NCI-H2171 (cell line): ENCODE measurements at regions not wholly inside any gene's neighbourhood (a gene's known extent, or its start where the extent isn't known, plus 50 kb on each side); places are given as distances from the start of the nearest gene placed in this dataset.

Experiments used
- DNase-seq: peaks from one replicate; lab custom pipeline; 2025; lab: John Stamatoyannopoulos, UW

DNA sequence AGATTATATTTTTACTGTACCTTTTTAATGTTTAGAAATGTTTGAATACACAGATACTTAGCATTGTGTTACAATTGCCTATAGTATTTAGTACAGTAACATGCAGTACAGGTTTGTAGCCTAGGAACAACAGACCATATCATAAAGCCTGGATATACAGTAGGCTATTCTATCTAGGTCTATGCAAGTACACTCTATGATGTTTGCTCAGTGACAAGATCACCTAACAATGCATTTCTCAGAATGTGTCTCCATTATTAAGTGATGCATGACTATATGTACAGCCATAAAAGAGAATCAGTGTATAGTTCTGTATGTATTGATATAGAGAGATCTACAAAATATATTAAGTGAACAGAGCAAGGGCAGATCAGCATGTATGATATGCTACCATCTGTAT is 616.4 kb downstream of the XIRP2 start:
- no peak for DNase-seq

DNA sequence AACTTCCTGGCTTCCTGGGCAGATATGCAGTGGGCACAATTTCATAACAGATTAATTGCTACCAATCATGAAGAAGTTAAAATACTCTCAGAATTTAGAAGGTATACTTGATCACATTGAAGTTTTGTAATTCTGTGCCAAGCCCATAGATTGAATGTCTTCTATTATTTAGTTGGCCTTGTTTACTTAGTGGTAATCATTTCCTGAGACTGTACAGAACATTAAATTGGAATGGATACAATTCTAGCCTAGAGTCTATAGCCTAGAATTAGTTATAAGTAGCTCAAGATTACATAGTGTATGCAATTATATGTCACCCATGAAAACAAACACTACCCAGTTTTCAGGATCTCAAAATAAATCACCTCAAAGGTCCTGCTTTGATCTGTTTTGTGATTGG is 615.8 kb downstream of the XIRP2 start:
- DNase-seq, result no peak

DNA sequence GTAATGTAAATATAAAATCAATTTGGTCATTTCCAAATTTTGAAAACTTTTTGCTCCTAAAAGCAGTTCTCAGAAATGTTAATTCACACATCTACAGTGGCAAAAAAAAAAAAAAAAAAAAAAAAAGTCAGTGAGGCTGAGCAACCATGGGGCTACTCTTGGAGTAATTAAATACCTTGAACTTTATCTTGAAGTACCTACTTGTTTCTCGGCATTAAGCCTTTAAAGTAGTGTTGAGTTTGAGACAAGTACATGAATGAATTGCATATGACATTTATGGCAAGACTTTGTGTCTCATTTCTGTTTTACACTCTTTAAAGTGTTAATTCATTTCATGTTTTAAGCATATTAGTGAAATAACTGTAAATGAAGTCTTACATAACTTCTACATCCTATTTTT is 613.3 kb downstream of the XIRP2 start:
- no peak for DNase-seq

DNA sequence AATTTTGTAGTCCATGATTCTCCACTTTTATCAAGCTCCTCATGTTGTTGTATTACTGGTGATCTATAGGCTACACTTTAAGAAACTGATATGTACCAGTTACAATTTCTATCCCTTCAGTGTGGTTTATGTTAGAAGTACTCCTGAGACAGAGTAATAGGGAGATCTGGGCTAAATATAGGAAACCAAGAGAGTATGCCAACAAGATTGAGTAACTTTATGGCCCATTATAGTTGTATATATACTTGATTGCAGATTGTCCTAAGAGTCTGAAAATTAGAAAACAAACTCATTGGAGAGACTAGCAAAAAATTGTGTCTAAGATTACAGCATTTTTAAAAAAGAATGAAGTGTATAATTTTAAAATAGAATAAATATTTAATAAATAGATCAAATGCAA is 605.6 kb downstream of the XIRP2 start:
- no peak for DNase-seq

DNA sequence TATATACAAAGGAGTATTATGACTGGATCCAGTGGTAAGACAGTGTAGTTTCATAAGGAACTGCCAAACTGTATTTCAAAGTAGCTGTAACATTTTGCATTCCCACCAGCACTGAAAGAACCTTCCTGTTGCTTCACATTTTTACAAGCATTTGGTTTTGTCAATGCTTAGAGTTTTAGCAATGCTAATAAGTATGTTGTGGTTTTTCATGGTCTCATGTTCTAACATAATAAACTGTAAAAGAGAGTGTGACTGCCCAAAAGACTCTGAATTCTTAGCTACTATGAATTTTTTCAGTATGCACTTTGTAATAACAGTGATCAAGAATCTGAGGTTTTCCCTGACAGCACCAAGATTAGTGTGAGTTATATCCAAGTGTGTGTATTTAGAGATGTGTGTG is 604.2 kb downstream of the XIRP2 start:
- DNase-seq, result no peak

DNA sequence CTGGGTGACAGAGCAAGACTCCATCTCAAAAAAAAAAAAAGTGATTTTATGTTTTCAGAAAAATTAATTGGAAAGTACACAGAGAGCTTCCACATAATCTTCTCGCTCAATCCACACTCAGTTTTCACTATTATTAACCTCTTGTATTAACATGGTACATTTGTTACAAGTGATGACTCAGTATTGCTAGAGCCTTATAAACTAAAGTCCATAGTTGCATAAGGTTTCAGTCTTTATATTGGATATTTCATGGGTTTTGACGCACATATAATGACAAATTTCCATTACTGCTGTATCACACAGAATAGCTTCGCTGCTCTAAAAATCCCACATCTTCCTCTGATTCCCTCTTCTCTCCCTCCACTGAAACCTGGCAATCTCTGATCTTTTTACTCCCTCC is 603.5 kb downstream of the XIRP2 start:
- DNase-seq, result no peak

DNA sequence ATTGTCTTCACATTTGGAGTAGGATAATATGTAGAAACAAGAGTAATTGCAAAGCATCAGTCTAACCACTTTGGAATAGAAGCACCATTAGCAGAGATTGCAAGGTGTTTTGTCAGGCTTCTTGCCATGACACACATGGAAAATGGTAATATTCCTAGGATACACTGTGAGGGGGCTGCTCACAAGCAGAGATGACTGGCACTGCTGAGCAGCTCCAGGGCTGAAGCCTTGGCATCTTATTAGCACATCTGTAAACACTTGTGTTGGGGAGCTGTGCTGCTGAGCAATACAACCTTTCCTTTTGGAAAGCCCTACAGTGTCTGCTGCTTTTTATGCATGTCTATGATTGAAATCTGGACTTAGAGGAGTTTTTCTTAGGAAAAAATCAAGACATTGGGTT is 602.2 kb downstream of the XIRP2 start:
- no peak for DNase-seq

DNA sequence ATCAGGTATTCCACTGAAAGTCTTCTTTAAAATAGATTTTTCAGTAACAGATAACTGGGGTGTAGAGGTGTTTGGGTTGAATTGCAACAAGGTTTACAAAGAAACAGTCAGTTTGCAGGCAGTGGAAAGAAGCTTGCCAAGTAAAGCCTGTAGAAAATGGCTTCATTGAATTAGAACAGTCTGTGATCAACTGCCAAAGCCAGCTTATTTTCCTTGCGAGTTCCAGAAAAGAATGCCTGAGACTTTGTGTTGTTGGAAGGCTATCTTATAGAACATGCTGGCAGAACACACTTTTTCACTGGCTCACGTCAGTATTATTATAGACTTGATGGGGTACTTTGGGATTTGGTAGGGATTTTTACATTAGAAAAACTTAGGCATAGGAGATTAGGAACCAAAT is 601.0 kb downstream of the XIRP2 start:
- no peak for DNase-seq

DNA sequence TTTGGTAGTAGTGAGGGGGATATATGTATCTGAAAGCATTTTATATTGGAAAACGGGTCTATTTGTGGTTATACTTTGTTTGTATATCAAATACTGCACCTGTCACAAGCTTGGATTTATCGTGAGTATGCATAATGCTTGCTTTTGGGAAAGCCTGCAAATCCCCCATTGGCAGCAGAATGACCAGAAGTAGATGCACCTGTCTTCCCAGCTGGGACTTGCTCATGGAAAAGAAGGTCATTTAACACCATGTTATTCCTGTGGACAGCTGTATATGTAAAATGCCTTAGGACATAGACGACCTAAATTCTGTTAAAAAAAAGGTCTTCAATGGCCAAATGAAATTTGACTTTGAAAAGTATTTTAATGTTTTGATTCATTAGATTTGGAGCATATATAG is 599.4 kb downstream of the XIRP2 start:
- DNase-seq, result no peak

DNA sequence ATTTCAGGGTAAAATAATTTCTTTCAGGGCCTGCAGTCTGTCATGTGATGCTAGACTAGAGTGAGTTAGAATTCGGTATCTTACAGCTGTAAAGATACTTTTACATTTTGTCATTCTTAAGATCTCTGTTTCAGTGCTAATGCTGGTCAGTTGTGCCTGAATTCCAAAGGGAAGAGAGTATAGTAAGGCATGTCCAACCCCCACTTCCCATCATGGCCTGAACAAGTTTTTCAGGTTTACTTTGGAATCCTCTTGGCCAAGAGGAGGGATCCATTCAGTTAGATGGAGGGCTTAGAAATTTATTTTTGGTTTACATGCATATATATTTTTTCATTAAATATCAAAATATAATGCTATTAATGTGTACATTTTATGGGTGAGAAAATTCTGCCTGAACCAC is 596.6 kb downstream of the XIRP2 start:
- DNase-seq, result no peak

DNA sequence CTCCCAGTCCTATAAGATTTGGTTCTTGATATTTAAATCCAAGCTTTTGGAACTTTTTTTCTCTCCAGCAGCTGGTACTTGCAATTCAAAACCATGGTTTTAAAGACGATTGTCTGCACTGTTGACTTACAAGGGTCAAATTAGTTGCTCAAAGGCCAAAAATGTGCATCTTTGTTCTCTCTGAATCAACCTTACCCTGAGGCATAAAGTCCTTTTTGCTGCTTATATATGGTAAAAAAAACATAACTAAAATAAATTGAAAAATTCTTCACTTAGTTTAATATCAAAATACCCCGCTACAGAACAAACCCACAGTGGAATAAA is 592.7 kb downstream of the XIRP2 start:
- no peak for DNase-seq

DNA sequence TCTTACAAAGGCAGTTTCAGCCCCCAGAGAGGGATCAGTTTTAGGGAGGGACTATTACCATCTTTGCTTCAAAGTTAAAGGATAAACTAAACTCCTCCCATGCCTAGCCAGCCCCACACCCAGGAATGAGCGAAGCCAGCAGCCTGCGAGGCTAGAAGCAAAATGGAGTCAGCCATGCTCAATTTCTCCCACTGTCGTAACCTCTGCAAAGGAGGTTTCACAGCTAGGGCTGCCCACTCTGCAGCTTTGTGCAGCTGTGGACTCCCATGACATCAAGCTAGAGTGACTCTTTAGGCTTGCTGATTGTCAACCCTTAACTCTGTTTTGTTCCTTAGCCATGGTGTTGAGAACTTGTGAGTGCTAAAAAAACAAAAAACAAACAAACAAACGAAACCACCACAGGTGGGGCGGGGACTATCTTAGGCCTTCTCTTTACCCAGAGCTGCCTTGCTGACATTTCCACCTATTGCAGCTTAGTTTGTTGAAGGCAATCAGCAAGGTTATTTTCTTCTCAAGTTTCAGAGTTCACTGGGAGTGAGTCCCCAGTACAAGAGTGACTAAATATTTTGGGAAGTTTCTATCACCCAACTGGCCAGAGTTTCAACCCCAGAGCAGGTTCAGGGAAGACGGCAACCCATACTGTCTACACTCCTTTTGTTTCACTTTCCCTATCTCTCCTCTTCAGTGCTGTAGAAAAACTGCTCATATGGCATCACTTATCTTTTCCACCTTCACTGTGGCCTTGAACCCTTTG is 592.1 kb downstream of the XIRP2 start:
- no peak for DNase-seq

DNA sequence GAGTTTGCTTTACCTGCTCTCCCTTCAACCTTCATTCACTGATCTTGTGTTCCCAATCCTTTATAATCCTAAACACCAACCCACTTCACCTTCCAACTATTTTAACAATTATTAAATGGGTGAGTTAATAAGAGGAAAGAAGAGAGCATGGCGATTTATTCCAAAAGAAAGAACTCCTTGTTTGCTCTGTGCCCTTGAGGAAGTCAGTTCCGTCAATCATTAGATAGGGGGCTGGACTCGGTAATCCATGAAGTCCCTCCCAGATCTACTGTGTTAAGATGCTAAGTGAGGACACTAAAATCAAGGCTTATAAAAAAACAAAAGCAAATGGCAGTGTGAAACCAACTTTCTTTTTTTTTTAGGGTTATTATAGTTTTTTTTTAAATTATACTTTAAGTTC is 589.9 kb downstream of the XIRP2 start:
- DNase-seq, result no peak

DNA sequence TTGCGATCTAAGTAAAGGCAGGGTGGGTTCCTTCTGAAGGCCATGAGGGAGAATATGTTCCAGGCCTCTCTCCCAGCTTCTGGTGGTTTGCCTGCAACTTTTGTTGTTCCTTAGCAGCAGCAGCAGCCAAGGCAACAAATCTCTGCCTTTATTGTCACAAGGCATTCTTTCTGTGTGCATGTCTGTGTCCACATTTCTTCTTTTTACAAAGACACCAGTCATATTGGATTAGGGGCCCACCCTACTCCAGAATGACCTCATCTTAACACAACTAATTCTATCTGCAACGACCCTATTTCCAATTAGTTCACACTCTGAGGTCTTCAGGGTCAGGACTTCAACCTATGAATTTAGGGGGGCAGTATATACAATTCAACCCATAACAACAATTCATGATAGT is 587.5 kb downstream of the XIRP2 start:
- DNase-seq, result no peak

DNA sequence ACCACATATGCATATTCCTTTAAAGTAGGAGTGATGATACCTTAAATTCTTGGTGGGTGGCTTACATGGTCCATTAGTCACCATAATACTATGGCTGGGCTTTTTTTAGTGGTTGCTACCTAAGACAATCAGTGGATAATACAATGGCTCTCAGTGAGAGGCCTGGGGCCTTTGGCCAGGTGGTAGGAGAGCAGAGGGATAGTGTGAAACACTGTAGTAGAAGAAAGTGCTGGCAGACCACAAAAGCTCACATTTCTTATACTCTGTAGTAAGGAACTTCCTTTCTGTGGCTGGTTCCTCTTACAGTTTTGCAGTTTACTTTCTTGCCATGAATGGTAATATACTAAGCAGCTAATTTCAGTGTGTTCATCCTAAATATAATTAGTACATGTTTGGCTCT is 583.5 kb downstream of the XIRP2 start:
- no peak for DNase-seq

DNA sequence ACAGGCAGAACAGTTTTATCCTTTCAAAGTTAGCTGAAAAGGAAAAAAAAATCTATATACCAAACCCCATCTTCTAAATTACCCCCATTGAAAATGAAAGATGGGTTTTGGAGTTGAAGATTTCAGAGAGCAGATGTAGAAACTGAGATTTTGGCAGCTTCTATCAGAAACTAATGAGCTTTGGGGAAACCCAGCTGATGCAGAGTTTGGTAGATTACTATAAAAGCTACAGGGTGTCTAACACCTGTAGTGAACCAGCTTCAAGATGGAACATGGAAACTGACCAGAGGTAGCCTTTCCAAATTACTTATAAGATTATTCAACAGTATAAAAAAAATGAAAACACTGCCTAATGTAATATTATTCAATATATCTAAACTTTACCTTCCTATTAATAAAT is 583.1 kb downstream of the XIRP2 start:
- no peak for DNase-seq

DNA sequence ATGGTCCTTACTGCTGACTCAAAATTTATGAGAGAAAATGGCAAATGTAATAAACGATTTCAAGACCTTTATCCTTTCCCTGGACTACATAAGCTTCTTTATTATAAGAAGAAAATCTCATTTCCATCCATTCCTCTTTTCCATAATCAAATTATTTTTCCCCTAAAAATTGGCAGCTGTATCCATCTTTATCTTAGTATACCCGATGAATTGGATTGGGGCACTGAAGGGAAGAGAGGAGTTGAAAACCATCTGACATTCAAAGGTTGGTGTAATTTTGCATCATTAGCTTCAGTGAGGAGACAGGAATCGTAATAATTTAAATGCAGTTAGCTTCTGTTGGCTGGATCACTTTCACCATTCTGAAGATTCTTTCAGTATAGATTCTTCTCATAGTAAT is 574.1 kb downstream of the XIRP2 start:
- DNase-seq, result no peak

DNA sequence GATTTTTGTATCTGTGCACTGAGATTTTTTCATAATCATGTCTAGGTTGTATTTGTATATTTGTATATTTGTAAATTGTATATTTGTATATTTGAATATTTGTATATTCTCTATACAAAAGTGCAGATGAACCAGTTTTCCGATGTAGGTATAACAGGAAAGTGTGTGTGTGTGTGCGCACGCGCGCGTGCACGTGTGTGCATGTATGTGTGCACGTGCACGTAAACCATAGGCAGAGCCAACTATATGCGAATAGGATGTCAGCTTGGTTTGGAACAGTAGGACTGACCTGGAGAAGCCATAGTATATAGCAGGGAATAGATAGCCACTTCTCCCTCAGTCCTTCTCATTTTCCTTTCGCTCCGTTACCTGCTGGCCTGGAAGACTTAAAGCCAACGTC is 565.8 kb downstream of the XIRP2 start:
- no peak for DNase-seq

DNA sequence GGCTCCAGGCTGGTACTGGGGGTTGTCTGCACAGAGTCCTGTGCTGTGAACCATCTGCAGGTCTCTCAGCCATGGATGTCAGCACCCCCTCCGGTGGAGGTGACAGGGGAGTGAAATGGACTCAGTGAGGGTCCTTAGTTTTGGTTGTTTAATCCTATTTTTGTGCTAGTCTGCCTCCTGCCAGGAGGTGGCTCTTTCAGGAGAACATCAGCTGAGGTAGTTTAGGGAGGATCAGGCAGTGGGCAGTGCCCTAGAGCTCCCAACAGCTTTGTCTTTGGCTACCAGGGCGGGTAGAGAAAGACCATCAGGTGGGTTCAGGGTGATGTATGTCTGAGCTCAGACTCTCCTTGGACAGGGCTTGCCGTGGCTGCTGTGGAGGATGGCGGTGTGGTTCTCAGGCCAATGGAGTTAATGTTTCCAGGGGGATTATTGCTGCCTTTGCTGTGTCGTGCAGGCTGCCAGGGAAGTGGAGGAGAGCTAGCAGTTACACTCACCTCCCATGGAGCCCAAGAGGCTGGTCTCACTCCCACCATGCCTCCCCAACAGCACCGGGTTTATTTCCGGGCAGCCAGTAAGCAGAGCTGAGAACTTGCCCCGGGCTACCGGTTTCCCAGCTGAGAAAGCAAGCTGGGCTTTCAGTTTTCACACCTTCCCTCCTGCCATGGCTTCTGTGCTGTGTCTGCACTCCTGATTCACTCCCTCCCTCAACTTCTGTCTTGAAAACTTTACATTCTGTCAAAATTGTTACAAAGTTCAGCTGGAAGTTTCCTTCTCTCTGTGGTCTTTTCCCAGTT is 563.4 kb downstream of the XIRP2 start:
- DNase-seq, result no peak

DNA sequence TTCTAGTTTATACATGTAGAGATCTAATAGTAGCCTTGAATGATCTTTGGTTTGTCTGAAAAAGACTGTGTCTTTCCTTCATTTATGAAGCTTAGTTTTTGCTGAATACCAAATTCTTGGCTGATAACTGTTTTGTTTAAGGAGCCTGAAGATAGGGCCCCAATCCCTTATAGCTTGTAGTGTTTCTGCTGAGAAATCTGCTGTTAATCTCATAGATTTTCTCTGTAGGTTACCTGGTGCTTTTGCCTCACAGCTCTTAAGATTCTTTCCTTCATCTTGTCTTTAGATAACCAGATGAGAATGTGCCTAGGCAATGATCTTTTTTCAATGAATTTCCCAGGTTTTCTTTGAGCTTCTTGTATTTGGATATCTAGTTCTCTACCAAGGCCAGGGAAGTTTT is 562.1 kb downstream of the XIRP2 start:
- no peak for DNase-seq

DNA sequence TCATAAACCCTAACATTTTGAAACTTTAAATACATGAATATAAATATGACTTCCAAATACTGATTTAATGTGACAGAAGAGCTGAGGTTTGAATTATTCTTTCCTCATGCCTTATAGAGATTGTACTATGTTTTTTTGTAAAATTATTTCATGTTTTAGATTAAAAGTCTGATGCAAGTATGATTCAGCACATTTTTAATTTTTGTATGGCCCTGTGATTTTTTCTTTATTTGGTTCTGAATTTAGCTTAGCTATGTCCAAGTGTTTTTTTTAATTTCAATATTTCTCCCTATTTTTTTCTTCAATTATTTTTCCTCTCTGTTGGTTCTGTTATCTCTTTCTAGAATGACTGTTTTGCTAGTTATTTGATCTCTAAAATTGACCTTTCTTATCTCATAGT is 552.1 kb downstream of the XIRP2 start:
- DNase-seq, result no peak

DNA sequence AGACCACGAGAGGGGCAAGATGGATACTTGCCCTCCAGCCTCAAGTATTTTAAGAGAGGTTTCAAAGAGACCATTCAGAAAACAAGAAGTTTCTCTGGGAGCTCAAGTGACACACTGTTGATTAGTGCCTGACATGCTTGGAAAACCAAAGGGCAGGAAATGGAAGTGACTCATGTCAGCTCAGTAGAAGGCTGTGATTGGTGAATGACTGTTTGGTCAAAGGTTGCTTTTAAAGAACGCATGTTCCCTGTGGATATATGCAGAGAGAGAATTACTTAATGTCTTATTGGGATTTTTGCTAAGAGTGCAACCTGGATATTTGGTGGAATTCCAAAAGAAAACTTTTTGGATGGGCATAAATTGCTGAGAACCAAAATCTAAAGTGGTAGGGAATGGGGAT is 549.9 kb downstream of the XIRP2 start:
- DNase-seq, result no peak

DNA sequence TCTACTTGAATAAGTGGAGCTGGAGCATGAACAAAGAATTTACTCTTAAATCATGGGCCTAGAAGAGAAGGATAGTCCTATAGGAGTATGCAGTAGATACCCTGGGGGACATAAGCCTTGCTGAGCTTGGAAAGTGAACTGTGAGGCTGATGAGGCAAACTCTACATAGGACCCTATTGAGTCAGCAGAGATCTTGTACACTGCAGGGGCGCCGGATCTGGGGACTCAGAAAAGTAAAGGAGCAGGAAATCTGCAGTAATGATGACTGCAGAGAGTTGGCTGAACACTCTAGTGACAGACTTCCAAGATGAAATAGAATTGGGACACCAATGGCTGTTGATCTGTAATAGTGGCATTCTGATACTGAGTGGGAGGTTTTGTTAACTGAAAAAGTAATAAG is 543.7 kb downstream of the XIRP2 start:
- DNase-seq, result no peak

DNA sequence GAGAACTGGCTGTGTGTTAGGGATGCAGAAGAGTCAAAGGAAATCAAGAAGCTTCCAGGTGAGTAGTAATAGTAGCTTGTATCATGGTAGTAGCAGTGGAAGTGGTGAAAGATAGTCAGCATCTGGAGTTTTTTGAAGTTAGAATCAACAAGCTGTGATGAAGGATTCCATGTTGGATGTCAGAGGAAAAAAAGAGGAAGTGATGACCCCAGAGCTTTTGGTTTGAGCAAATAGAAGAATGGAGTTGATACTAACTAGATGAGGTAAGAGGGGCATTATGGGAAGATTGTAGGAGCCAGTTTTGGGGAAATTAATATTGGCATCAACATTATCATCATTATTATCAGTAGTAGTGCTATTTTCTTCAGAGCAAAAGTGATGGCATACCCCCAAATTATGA is 542.2 kb downstream of the XIRP2 start:
- no peak for DNase-seq
